Activated CD8-positive, alpha-beta memory T cell treated with anti-CD3 and anti-CD28 coated beads for 48 hours (primary cell): ENCODE measurements at regions not wholly inside any gene's neighbourhood (a gene's known extent, or its start where the extent isn't known, plus 50 kb on each side); places are given as distances from the start of the nearest gene placed in this dataset.

ENCODE experiments used
- DNase-seq, 3 experiments: peaks; one replicate each; pipeline ENCODE4 v3.0.0-alpha.2; 2020; ENCODE audit warnings: low read depth in 2 of 3, low spot score in 2 of 3

DNA sequence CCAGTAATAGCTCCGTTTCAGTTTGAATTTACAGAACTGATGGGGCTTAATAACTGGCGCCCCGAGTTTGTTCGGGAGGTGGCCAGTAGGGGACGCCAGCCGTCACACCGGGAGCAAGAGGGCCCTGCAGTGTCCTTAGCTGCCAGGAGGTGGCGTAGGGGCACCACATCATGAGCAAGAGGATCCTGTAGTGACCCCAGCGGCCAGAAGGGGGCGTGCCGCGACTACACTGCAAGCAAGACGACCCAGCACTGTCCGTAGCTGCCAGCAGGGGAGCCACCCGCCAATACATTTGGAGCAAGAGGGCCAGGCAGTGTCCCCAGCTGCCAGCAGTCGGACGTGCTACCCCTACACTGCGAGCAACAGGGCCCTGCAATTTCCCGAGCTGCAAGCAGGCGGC, 663.7 kb upstream of the B3GAT1 start:
- DNase-seq: peak; percentile 38 to 55 (median 47)

DNA sequence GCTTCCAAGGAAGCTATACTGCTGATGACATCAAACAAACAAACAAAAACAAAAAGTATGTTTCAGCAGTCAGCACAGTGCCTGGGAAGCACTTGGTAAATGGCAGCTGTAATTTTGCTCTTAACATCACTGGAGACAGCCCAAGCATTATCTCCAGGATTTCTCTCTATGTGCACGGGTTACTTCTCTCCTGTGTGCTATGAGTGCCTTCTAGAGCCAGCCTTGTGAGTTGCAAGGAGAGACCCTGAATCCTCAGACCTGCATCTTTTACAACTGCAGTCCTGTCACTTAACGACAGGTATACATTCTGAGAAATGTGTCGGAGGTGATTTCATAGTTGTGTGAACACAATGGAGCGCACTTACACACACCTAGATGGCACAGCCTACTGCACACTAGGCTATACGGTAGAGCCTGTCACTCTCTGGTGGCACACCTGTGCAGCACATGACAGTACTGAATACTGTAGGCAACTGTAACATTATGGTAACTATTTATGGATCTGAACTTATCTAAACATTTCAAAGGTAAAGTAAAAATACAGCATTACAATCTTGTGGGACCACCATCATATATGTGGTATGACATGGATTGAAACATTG, 662.5 kb upstream of the B3GAT1 start:
- no peak for DNase-seq

GRCh38 chr11:135073870-135074269, 661.8 kb upstream of the B3GAT1 start:
- DNase-seq: no peak

DNA sequence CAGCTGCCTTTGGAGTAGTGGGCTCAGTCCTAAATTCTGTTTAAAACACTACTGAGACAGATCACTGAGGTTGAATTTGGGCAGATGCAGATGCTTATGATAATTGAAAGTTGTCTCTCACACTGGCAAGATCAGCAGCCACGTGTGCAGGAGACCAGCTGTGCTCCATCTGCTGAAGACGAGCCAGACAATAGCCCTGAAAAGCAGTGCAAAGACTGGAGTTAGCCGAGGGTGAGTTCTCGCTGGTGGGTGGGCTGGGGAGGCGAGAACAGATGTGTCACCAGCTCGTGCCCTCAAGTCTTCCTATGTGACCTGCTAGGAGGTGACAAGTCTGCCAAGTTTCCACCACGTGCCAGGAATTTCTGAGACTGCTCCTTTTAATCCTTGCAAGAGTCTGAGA, 661.3 kb upstream of the B3GAT1 start:
- no peak for DNase-seq

- DNase-seq: no peak
Observed at GRCh38 chr11:135069890-135070289, 657.8 kb upstream of the B3GAT1 start.

- DNase-seq: no peak
Observed at GRCh38 chr11:135069063-135069462, 657.0 kb upstream of the B3GAT1 start.

DNA sequence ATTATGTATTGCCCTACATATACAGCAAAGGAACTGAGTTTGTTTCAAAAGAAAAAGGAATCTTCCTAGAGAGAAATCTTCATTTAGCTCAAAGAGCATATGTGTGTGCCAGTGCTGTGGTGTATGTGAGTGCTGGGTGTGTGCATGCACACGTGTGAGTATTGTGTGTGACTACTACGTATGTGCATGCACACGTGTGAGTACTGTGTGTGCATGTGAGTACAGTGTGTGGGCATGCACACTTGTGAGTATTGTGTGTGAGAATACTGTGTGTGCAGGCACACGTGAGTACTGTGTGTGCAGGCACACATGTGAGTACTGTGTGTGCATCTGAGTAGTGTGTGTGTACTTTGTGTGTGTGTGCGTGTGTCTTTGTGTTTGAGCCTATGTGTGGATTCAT, 651.0 kb upstream of the B3GAT1 start:
- no peak for DNase-seq

DNA sequence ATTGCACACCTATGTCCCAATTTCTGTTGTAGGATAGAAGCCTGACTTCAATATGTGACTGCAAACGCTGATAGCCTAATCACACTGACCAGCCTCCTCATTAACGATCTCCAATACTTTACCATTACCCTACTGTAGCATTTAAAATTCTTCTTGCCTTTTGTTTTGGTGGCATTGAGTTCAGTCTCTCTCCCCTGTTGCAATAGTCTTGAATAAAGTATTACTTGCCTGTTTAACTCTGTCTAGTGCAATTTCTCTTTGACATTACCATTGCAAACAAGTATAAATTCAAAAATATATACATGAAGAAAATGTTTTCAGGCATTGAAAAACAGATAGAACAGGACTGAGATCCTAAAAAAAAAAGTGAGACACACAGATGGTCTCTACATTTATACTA, 649.1 kb upstream of the B3GAT1 start:
- no peak for DNase-seq

- no peak for DNase-seq
Observed at GRCh38 chr11:135046986-135047385, 634.9 kb upstream of the B3GAT1 start.

GRCh38 chr11:135046556-135046955, 634.5 kb upstream of the B3GAT1 start:
- no peak for DNase-seq

DNA sequence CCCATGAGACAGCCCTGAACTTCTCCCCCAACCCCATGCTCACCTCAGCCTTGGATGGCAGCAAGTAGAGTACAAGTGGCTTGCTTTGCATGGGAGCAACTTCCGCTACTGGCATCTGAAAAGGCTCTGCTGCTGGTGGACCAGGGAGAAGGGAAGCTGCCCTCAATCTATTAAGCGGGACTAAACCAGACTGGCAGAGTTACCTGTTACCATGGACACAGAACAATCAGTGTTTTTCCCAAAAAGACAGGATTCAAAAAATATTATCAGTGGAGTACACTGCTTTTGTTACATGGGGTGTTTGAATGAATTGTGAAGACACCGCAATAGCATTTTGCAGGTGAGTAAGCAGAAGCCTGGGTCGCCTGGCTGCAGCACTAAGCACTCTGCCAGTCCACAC, 631.4 kb upstream of the B3GAT1 start:
- DNase-seq: no peak

GRCh38 chr11:135037828-135038227, 625.8 kb upstream of the B3GAT1 start:
- DNase-seq: no peak

DNA sequence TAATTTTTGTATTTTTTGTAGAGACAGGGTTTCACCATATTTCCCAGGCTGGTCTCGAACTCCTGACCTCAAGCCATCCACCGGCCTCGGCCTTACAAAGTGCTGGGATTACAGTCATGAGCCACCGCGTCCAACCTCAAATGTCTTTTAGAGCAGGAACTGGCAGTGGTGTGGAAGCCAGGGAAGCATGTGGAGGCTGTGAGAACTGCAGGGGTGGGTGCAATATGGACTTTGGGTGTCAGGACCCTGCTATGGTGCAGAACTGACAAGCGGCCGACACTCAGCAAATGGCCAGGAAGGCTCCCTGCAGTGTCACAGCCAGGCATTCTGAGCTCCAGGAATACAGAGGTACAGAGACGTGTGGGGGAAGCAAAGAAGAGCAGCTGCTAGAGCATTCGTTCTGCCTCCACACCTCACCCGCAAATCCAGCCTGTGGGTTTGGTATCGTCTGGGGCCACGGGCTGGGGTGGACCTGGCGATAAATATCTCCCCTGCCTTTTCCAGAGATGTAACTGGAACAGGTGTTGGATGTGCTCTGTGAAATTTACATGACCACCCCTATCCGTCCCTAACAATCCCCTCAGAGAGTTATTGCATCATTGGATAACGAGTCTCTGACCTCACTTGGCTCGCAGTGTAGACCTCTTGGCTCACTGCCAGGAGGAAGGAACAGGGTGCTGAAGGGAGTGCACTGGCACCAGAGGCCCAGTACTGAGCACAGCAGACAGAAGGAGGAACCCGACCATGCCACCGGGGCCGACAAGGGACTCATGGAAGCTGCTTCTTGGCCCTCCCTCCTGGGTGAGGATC, 624.7 kb upstream of the B3GAT1 start:
- no peak for DNase-seq

- no peak for DNase-seq
Observed at GRCh38 chr11:135035282-135035681, 623.2 kb upstream of the B3GAT1 start.

GRCh38 chr11:135033540-135033939, 621.5 kb upstream of the B3GAT1 start:
- no peak for DNase-seq

DNA sequence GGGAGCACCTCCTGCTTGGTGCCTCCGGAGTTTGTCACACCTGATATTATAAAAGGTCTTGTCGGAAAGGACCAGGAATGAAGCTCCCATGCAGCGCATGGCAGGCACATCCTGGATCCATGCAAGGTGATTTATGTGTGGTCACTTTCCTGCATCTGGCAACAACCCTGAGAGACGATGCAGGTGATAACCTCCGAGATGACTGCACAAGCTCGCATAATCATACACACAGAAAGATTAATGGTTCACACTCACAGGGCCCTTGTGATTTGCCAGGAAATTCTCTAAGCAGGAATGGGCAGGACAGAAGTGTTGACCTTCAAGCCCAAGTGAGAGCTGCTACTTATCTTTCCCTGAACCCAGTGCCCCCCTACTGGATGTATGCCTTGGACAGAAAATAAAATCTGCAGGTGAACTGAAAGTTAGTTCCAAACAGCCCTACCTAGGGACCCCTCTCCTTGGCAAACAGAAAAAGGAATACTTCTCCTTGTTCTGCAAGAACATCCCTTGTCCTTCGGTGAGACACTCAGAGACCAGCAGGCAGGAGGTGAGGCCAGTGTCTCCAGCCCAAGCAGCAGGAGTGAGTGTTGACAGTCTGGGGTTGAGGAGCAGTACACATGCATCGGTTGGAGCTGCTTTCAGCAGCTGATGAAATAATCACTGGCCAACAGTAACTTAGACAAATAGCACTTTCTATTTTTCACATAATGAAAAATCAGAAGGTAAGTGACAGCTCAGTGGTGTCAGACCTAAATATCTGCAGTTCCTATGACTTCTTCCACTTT, 619.4 kb upstream of the B3GAT1 start:
- no peak for DNase-seq

DNA sequence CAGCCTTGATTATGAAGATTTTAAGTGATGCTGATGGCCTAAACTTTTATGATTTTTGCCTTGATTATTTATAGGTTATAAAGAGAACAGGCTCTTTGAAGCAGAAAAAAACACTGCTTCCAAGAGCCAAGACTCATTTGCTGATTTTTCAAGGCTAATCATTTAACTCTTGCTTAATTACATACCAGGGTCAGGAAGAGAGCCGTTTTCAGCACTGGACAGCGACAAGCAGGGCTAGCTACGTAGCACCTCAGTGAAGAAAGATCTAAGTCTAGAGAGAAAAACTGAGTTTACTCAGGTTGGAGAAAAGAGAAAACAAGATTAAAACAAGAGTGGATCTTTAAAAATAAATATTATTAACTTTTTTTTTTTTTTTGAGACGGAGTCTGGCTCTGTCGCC, 615.4 kb upstream of the B3GAT1 start:
- no peak for DNase-seq

DNA sequence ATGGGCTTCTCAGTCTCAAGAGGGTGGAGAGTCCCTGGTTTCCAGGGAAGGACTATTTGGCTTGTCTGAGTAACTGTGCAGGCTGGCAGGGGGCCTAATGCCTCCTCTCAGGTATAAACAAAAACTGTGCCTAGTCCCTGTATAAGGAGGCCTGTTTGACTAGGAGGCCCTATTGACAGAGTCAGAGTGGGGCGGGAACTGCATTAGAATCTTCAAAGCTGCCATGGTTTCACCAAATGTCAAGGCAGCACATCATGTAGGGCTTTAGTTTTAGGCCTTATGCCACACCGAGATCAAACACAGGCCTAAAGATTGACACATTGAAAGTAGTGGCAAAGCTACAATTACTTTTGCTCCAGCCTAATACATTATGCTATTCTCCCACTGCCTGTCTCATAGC, 611.5 kb upstream of the B3GAT1 start:
- no peak for DNase-seq

GRCh38 chr11:135022454-135022853, 610.4 kb upstream of the B3GAT1 start:
- no peak for DNase-seq

DNA sequence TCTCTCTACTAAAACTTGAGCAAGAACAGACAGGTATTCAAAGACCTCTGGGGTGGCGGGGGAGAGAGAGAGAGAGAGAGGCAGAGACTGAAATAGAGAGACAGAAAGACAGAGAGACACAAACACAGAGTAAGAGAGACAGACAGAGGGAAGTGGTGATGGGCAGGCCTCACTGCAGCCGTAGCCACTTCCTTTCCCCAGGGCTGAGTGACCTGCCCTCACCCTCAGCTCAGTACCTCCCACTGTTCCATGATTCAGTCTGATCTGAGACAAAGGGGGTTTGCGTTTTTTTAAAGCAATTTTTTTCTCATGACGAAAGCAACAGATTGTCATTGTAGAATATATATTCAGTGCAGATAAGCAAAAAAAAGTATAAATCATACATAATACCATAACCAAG, 607.9 kb upstream of the B3GAT1 start:
- no peak for DNase-seq

- no peak for DNase-seq
Observed at GRCh38 chr11:135019343-135019871, 607.4 kb upstream of the B3GAT1 start.

- no peak for DNase-seq
Observed at GRCh38 chr11:135017296-135017695, 605.3 kb upstream of the B3GAT1 start.
